ENCODE measurements at regions not wholly inside any gene's neighbourhood (a gene's known extent, or its start where the extent isn't known, plus 50 kb on each side); places are given as distances from the start of the nearest gene placed in this dataset.

DNA sequence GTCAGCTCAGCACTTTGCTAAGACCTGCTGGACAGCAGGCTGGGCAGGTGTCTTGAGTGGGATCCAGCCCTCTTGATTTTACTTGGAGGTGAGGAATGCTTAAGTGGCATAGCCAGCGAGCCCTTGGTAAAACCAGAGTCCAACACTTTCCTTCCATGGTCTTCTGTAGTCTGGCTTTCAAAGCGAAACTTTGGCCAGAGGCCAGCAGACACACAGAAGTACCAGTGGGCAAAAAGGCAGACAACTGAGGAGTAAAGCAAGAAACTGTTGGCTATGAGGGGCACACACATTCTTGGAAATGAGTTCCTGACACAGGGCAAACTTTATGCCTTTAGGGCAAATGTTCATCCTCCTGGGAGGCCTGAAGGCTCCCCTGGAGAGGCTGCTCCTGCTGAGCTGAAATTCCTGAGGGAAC is 281.0 kb upstream of the POU3F1 start:
- no peak for DNase-seq

- no peak for DNase-seq
Observed at GRCh38 chr1:38326856-38327255, 280.3 kb upstream of the POU3F1 start.

- no peak for DNase-seq
Observed at GRCh38 chr1:38326135-38326534, 279.5 kb upstream of the POU3F1 start.

DNA sequence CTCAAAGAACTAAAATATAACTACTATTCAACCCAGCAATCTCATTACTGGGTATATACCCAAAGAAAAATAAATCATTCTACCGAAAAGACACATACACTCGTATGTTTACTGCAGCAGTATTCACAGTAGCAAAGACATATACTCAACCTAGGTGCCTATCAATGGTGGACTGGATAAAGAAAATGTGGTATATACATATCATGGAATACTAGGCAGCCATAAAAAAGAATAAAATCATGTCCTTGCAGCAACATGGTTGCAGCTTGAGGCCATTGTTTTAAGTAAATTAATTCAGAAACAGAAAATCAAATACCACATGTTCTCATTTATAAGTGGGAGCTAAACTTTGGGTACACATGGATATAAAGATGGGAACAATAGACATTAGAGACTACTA is 266.2 kb upstream of the POU3F1 start:
- no peak for DNase-seq

GRCh38 chr1:38310079-38310478 is 263.5 kb upstream of the POU3F1 start:
- DNase-seq = no peak

DNA sequence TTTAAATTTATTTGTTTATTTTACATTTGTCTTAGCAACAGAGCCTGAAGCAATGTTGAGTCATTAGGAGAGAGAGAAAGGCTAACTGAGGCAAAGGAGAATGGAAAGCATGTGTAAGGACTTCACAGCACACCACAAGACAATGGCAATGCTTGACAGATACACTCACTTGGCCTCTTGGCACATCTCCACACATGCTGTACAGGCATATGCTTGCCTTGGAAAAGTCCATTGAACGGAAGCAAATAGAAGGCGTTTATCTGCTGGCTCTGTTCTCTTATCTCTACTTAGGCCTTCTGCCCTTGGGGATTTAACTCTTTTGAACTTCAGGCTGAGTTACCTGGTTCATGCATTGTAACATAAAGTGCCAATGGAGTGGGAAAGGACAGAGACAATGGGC is 262.2 kb upstream of the POU3F1 start:
- no peak for DNase-seq

GRCh38 chr1:38305666-38306065 is 259.1 kb upstream of the POU3F1 start:
- DNase-seq = no peak

GRCh38 chr1:38303843-38304242 is 257.2 kb upstream of the POU3F1 start:
- DNase-seq = no peak

DNA sequence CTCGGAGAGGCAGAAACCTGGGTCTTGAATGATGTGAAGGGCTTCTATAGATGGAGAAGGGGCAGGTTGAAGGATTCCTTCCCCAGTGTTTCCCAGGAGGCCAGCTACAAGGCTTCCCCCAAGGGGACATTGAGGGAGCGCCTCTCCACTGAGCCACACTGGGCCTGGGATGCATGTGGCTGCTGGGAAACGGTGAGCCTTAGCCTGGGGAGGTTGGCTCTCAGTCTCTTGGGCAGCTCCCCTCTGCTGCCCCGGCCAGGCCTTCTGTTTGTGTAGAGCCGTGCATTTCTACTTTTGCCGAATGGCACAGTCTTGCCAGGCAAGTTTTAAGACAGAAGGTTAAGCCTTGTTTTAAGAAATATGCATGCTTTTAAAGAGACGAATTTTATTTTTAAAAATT is 254.4 kb upstream of the POU3F1 start:
- no peak for DNase-seq

GRCh38 chr1:38300616-38301015 is 254.0 kb upstream of the POU3F1 start:
- no peak for DNase-seq

- no peak for DNase-seq
Observed at GRCh38 chr1:38297842-38298241, 251.2 kb upstream of the POU3F1 start.

DNA sequence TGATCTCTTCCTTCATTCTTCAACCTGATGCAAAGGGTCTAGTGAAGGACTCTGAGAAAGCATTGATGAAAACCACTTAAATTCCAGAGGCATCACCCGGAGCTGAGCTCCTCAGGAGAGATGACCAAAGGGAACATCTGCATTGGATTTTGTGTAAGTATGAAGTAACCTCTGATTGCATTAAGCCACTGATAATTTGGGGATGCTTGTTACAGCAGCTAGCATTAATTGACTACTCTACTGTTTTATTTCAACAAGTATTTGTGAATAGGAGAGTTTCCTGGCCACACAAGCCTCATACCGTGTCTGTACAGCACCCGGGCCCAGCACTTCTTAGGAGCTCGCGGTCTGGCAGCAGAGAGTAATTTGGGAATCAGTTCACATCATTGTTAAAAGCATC is 250.7 kb upstream of the POU3F1 start:
- no peak for DNase-seq

- DNase-seq = no peak
Observed at GRCh38 chr1:38296047-38296446, 249.5 kb upstream of the POU3F1 start.

- DNase-seq = no peak
Observed at GRCh38 chr1:38293567-38293966, 247.0 kb upstream of the POU3F1 start.

DNA sequence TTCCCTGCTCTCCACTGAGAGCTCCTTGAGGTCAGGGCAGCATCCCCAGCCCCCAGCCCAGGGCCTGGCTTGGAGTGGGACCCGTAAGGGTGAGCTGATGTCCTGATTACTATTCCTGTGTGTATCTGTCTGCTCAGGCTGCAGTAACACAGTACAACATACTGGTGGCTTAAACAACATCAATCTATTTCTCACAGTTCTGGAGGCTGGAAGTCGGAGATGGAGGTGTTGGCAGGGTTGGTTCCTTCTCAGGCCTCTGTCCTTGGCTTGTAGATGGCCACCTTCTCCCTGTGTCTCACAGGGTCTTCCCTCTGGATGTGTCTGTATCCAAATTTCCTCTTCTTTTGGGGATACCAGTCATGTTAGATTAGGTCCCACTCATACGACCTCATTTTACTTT is 246.4 kb upstream of the POU3F1 start:
- DNase-seq = no peak

DNA sequence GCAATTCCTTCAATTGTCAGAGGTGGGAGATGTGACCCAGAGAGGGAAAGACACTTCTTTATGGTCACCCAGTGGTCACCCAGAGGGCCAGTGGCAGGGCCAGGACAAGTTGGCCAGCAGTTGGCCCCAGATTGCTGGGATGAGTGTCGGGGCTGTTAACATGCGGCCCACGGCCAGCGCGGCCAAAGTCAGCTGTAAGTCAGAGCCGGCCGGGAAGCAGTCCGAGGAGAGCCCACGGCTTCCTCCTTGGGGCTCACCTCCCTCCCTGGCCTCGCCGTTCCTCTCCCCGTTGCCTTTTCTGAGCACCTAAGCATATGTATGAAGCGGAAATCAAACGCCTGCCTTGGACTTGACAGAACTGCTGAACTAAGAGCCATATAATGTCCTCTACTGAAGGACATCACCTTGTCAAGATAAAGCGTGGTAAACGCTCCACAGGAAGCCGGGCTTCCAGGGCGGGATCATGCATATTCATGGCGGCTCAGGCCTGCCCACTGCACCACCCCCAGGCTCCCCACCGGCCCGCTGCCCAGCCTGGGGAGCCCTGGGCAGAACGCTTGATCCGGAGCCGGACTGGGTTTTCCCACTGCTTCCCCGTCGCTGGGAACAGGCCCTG is 245.4 kb upstream of the POU3F1 start:
- DNase-seq = no peak

- DNase-seq = no peak
Observed at GRCh38 chr1:38291336-38291735, 244.7 kb upstream of the POU3F1 start.

GRCh38 chr1:38289034-38289433 is 242.4 kb upstream of the POU3F1 start:
- DNase-seq = no peak

DNA sequence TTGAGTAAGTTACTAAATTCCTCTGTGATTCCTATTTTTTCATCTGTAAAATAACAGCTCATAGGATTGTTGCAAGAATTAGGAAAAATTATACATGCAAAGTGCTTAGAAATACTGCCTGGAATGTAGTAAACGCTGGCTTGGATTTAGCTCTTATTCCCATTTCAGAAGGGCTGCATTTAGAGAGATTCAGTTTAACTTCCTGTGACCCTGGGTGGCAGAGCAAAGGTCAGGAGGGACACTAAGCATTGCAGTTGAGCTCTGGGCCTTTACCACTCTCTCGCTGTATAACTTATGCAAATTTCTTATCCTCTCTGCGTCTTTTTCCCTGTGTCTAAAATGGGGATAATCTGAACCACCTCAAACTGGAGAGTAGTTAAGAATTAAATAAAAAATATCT is 241.0 kb upstream of the POU3F1 start:
- no peak for DNase-seq

DNA sequence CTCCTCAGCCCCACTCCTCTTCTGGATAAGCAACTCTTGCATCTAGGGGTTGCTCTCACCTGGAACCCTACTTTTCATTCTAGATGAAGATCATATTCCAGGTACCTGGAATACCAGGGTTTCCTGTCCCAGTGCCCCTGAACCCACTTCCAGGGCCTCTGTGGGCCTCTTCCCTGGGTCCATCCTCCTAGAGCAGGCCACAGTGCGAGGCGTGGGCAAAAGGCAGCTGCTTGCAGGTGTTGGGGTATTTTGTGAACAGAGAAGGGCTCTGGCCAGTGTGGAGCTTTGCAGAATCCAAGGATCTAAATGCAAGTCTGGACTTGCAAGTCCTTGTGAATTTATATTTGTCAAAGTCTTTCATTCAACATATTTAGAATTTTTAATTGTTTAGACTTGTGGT is 240.4 kb upstream of the POU3F1 start:
- DNase-seq = no peak

- DNase-seq = no peak
Observed at GRCh38 chr1:38285807-38286530, 239.4 kb upstream of the POU3F1 start.

DNA sequence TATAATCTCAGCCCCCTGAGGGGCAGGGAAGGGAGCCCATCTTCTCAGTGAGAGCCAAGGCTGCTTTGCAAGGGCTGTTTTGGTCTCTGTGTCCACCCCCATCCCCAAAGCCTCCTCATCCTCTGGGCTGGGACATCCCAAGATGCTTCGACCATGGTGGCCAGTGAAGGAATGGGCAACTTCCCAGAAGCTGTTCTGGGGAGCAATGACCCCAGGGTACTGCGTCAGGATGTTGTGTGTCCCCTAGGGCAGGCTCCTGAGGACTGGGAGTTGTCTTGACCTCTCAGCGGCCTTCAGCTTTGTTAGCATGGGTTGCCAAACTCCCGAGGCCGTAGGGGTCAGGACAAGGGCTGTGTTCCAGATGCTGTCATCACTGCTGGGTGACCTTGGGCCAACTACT is 238.4 kb upstream of the POU3F1 start:
- no peak for DNase-seq

- no peak for DNase-seq
Observed at GRCh38 chr1:38283696-38284470, 237.3 kb upstream of the POU3F1 start.

DNA sequence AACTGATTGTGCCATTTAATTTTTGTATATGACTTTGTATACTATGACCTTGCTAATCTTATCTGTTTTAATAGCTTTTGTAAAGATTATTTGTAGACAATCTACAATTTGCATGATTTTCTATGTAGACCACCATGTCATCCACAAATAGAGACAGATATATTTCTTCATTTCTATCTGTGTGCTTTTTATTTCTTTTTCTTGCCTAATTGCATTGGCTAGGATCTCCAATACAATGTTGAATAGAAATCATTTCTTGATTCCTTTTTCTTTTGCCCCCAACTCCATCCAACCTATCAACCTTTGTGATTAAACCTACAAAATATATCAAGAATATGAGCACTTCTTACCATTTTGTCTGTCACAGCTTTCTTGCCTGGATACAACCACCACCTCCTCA is 232.6 kb upstream of the POU3F1 start:
- no peak for DNase-seq
